ENCODE measurements at regions not wholly inside any gene's neighbourhood (a gene's known extent, or its start where the extent isn't known, plus 50 kb on each side); places are given as distances from the start of the nearest gene placed in this dataset.

- Histone ChIP-seq H3K27me3 (ENCODE audit: control insufficient read depth, insufficient read depth, low read length) (no peaks in the 10 kb centered on the region), H4K20me1 (ENCODE audit: control insufficient read depth, extremely low read depth, insufficient read depth, low read length) (no peaks in the 10 kb centered on the region), H3K4me3 (replicated peaks in 1 of 4; ENCODE audit: control extremely low read depth in 1 of 4, insufficient read depth in 1 of 4, low read depth in 3 of 4, low read length in 4 of 4) (no peak overlapping the region), H3K9me3 (ENCODE audit: control insufficient read depth, insufficient read depth, low read depth, low read length) (no peaks in the 10 kb centered on the region), H3K27ac (ENCODE audit: insufficient read depth, low read length) (no peak overlapping the region), H3K9ac (ENCODE audit: insufficient read depth, low read length) (no peak overlapping the region), H2AFZ (ENCODE audit: low read length) (no peak overlapping the region), H3K79me2 (ENCODE audit: control insufficient read depth, insufficient read depth, low read length) (no peaks in the 10 kb centered on the region), H3K4me2 (ENCODE audit: extremely low read depth, insufficient read depth, low read length) (no peak overlapping the region), H3K36me3 (ENCODE audit: control insufficient read depth, insufficient read depth, low read length) (no peaks in the 10 kb centered on the region), H3K4me1 (ENCODE audit: control insufficient read depth, extremely low read depth, insufficient read depth, low read length) (no peaks in the 10 kb centered on the region)
- TF ChIP-seq EZH2 (IDR thresholded peaks at IDR 0.05; ENCODE audit: low read length, missing control alignments): no peak
- no peak for TF ChIP-seq CTCF (conservative IDR thresholded peaks at IDR 0.05 in 1 of 2, IDR thresholded peaks at IDR 0.05 in 1 of 2; ENCODE audit: low read depth in 1 of 2, low read length in 2 of 2)
- DNase-seq (ENCODE audit: low read depth in 2 of 2): no peak
Observed at GRCh38 chr10:81403451-81403850, 471.5 kb upstream of the NRG3 start.

- no peaks in the 10 kb centered on the region for H4K20me1 ChIP-seq (ENCODE audit: control insufficient read depth, extremely low read depth, insufficient read depth, low read length)
- H3K27me3 ChIP-seq (ENCODE audit: control insufficient read depth, insufficient read depth, low read length): no peaks in the 10 kb centered on the region
- H3K4me1 ChIP-seq (ENCODE audit: control insufficient read depth, extremely low read depth, insufficient read depth, low read length): no peaks in the 10 kb centered on the region
- H3K9ac ChIP-seq (ENCODE audit: insufficient read depth, low read length): no peak overlapping the region
- H3K36me3 ChIP-seq (ENCODE audit: control insufficient read depth, insufficient read depth, low read length): no peaks in the 10 kb centered on the region
- TF ChIP-seq EZH2 (IDR thresholded peaks at IDR 0.05; ENCODE audit: low read length, missing control alignments): no peak
- TF ChIP-seq CTCF (conservative IDR thresholded peaks at IDR 0.05 in 1 of 2, IDR thresholded peaks at IDR 0.05 in 1 of 2; ENCODE audit: low read depth in 1 of 2, low read length in 2 of 2): no peak
- no peak for DNase-seq (ENCODE audit: low read depth in 2 of 2)
- no peaks in the 10 kb centered on the region for H3K79me2 ChIP-seq (ENCODE audit: control insufficient read depth, insufficient read depth, low read length)
- H3K9me3 ChIP-seq (ENCODE audit: control insufficient read depth, insufficient read depth, low read depth, low read length): no peaks in the 10 kb centered on the region
- no peak overlapping the region for H3K4me3 ChIP-seq (replicated peaks in 1 of 4; ENCODE audit: control extremely low read depth in 1 of 4, insufficient read depth in 1 of 4, low read depth in 3 of 4, low read length in 4 of 4)
- H3K4me2 ChIP-seq (ENCODE audit: extremely low read depth, insufficient read depth, low read length): no peak overlapping the region
- no peak overlapping the region for H3K27ac ChIP-seq (ENCODE audit: insufficient read depth, low read length)
- H2AFZ ChIP-seq (ENCODE audit: low read length): no peak overlapping the region
Observed at GRCh38 chr10:81405399-81405798, 469.6 kb upstream of the NRG3 start.

GRCh38 chr10:81414038-81414437 is 461.0 kb upstream of the NRG3 start:
- Histone ChIP-seq H3K9ac (ENCODE audit: insufficient read depth, low read length) (no peak overlapping the region), H3K79me2 (ENCODE audit: control insufficient read depth, insufficient read depth, low read length) (no peaks in the 10 kb centered on the region), H3K4me2 (ENCODE audit: extremely low read depth, insufficient read depth, low read length) (no peak overlapping the region), H3K4me3 (replicated peaks in 1 of 4; ENCODE audit: control extremely low read depth in 1 of 4, insufficient read depth in 1 of 4, low read depth in 3 of 4, low read length in 4 of 4) (no peak overlapping the region), H4K20me1 (ENCODE audit: control insufficient read depth, extremely low read depth, insufficient read depth, low read length) (no peaks in the 10 kb centered on the region), H3K36me3 (ENCODE audit: control insufficient read depth, insufficient read depth, low read length) (no peaks in the 10 kb centered on the region), H3K27ac (ENCODE audit: insufficient read depth, low read length) (no peak overlapping the region), H3K4me1 (ENCODE audit: control insufficient read depth, extremely low read depth, insufficient read depth, low read length) (no peaks in the 10 kb centered on the region), H3K27me3 (ENCODE audit: control insufficient read depth, insufficient read depth, low read length) (no peaks in the 10 kb centered on the region), H3K9me3 (ENCODE audit: control insufficient read depth, insufficient read depth, low read depth, low read length) (no peaks in the 10 kb centered on the region), H2AFZ (ENCODE audit: low read length) (no peak overlapping the region)
- no peak for DNase-seq (ENCODE audit: low read depth in 2 of 2)
- TF ChIP-seq CTCF (conservative IDR thresholded peaks at IDR 0.05 in 1 of 2, IDR thresholded peaks at IDR 0.05 in 1 of 2; ENCODE audit: low read depth in 1 of 2, low read length in 2 of 2): no peak
- no peak for TF ChIP-seq EZH2 (IDR thresholded peaks at IDR 0.05; ENCODE audit: low read length, missing control alignments)

Data from fibroblast of lung (primary cell).